ENCODE measurements at regions not wholly inside any gene's neighbourhood (a gene's known extent, or its start where the extent isn't known, plus 50 kb on each side); places are given as distances from the start of the nearest gene placed in this dataset.

DNA sequence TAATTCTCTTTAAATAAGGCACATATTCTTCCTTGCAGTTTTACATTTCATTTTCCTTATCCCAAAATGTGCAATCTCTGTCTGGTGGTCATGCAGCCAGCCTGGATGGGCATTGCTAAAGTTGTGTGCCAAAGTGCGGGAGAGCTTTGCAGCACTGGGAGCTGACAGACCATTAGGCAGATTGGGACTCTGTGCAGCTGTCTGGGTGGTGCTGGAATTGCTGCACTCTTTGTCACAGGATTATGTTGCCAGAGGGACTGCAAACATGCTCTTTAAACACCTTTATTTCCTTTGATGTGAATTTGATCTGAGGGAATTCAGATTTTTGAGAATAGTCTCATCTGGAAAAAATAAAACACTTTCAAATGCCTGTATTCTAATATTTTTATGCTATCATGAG is 956.2 kb upstream of the DIAPH2 start (continued):
- no peak for TF ChIP-seq ZNF629 (CRISPR knock-in tag; conservative IDR thresholded peaks at IDR 0.05)
- no peak for TF ChIP-seq ZNF782 (CRISPR knock-in tag; IDR thresholded peaks at IDR 0.05; ENCODE audit: borderline replicate concordance)
- no peak for TF ChIP-seq ZSCAN30 (CRISPR knock-in tag; IDR thresholded peaks at IDR 0.05)
- TF ChIP-seq DMAP1 (CRISPR knock-in tag; IDR thresholded peaks at IDR 0.05): no peak
- TF ChIP-seq ATM (IDR thresholded peaks at IDR 0.05; ENCODE audit: borderline replicate concordance): no peak
- no peak for TF ChIP-seq SP4 (CRISPR knock-in tag; IDR thresholded peaks at IDR 0.05)
- no peak for TF ChIP-seq ZNF512 (CRISPR knock-in tag; IDR thresholded peaks at IDR 0.05)
- no peak for TF ChIP-seq HNRNPLL (IDR thresholded peaks at IDR 0.05; ENCODE audit: low read depth, low read length, poor library complexity, severe bottlenecking)
- TF ChIP-seq GABPB1 (CRISPR knock-in tag; IDR thresholded peaks at IDR 0.05): no peak

GRCh38 chrX:95729401-95729800 is 955.2 kb upstream of the DIAPH2 start:
- ChIA-PET POLR2A (no interaction called here), CTCF (ENCODE audit: low intra/inter-chr PET ratio, low total read pairs) (no interaction called here)
- ATAC-seq (no peak), FAIRE-seq (no peak), DNase-seq (ENCODE audit: low spot score) (no peak)
- no peaks in the 10 kb centered on the region for H4K20me1 ChIP-seq (ENCODE audit: insufficient read depth, low read length)
- no peaks in the 10 kb centered on the region for H3K4me1 ChIP-seq (ENCODE audit: insufficient read depth, low read length)
- H3K4me2 ChIP-seq (ENCODE audit: low read depth, low read length): no peak overlapping the region
- no peak overlapping the region for H3K27ac ChIP-seq (ENCODE audit: extremely low read length, insufficient read depth, low read length)
- in situ Hi-C loops (cut with HindIII; ENCODE audit: extremely low pct_ligation_motif_present, low pct_unique_long_range_greater_than_20kb): no loop called here
- H3K9ac ChIP-seq (ENCODE audit: insufficient read depth, low read depth, low read length): no peak overlapping the region
- no TSS peak for BruUV-seq (replicated peaks)
- 0% methylated on average over 3 of the region's 3 CpGs for WGBS (ENCODE audit: low lambda C conversion rate)
- no peaks in the 10 kb centered on the region for H3K27me3 ChIP-seq (ENCODE audit: control insufficient read depth in 1 of 2, insufficient read depth in 2 of 2, low read length in 2 of 2)
- no peaks in the 10 kb centered on the region for H3K79me2 ChIP-seq (ENCODE audit: insufficient read depth, low read length)
- no peaks in the 10 kb centered on the region for H3K36me3 ChIP-seq (replicated peaks in 1 of 2; ENCODE audit: control insufficient read depth in 1 of 2, insufficient read depth in 2 of 2, low read length in 2 of 2)
- H3K4me3 ChIP-seq (replicated peaks in 1 of 3; ENCODE audit: insufficient read depth in 1 of 3, low read depth in 2 of 3, low read length in 3 of 3): no peak overlapping the region
- intact Hi-C loops (cut with micrococcal nuclease; ENCODE audit: unreplicated experiment): no loop called here
- no peaks in the 10 kb centered on the region for H3K9me3 ChIP-seq (ENCODE audit: low read length)
- no peak overlapping the region for H2AFZ ChIP-seq (ENCODE audit: low read length)
- TF ChIP-seq HMG20B (CRISPR knock-in tag; conservative IDR thresholded peaks at IDR 0.05) (no peak), TEAD3 (CRISPR knock-in tag; optimal IDR thresholded peaks at IDR 0.05; ENCODE audit: borderline replicate concordance) (no peak), PLRG1 (conservative IDR thresholded peaks at IDR 0.05) (no peak), ZBTB26 (CRISPR knock-in tag; IDR thresholded peaks at IDR 0.05; ENCODE audit: borderline replicate concordance) (no peak), POGZ (CRISPR knock-in tag; IDR thresholded peaks at IDR 0.05) (no peak), ZMAT5 (CRISPR knock-in tag; IDR thresholded peaks at IDR 0.05; ENCODE audit: borderline replicate concordance, low read depth) (no peak), MBD4 (IDR thresholded peaks at IDR 0.05; ENCODE audit: borderline replicate concordance, low read length) (no peak), TBX2 (CRISPR knock-in tag; IDR thresholded peaks at IDR 0.05; ENCODE audit: borderline replicate concordance) (no peak), ZNF232 (CRISPR knock-in tag; IDR thresholded peaks at IDR 0.05; ENCODE audit: borderline replicate concordance) (no peak), HNRNPL (IDR thresholded peaks at IDR 0.05; ENCODE audit: low read depth, low read length) (no peak), SNAI1 (CRISPR knock-in tag; IDR thresholded peaks at IDR 0.05; ENCODE audit: borderline replicate concordance) (no peak), SP5 (CRISPR knock-in tag; IDR thresholded peaks at IDR 0.05; ENCODE audit: borderline replicate concordance, low read depth) (no peak), SOX5 (CRISPR knock-in tag; IDR thresholded peaks at IDR 0.05; ENCODE audit: borderline replicate concordance) (no peak), DMAP1 (CRISPR knock-in tag; IDR thresholded peaks at IDR 0.05) (no peak)

Data from HepG2 (cell line).